GM12872 (cell line): ENCODE measurements at regions not wholly inside any gene's neighbourhood (a gene's known extent, or its start where the extent isn't known, plus 50 kb on each side); places are given as distances from the start of the nearest gene placed in this dataset.

ENCODE experiments used
- TF ChIP-seq, protein P1 (sequence below): IDR thresholded peaks from 3 replicates; pipeline ENCODE4 v1.5.1; 2011; ENCODE audit warnings: low read depth, mild to moderate bottlenecking, low read length, moderate library complexity; ENCODE audit not compliant: insufficient read depth

DNA sequence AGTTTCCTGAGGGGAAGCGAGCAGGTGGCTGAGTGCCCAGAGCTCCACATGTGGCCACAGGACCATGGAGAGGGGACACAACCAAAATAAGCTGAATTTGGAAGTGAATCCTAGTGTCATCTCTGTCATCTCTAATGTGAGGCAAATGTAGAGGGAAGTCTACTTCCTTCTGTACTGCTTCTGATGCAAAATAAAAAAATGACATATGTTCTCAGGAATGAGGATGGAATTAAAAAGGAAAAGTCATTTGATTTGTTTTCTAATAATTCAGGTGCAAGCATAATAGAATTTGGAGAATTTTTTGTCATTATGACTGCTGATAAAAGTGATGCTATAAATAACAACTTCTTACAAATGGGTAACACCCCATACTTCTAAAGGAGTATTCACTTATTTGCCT lies 59.5 kb upstream of the POU1F1 start:
- TF ChIP-seq, protein P1, sequence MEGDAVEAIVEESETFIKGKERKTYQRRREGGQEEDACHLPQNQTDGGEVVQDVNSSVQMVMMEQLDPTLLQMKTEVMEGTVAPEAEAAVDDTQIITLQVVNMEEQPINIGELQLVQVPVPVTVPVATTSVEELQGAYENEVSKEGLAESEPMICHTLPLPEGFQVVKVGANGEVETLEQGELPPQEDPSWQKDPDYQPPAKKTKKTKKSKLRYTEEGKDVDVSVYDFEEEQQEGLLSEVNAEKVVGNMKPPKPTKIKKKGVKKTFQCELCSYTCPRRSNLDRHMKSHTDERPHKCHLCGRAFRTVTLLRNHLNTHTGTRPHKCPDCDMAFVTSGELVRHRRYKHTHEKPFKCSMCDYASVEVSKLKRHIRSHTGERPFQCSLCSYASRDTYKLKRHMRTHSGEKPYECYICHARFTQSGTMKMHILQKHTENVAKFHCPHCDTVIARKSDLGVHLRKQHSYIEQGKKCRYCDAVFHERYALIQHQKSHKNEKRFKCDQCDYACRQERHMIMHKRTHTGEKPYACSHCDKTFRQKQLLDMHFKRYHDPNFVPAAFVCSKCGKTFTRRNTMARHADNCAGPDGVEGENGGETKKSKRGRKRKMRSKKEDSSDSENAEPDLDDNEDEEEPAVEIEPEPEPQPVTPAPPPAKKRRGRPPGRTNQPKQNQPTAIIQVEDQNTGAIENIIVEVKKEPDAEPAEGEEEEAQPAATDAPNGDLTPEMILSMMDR, result no peak

DNA sequence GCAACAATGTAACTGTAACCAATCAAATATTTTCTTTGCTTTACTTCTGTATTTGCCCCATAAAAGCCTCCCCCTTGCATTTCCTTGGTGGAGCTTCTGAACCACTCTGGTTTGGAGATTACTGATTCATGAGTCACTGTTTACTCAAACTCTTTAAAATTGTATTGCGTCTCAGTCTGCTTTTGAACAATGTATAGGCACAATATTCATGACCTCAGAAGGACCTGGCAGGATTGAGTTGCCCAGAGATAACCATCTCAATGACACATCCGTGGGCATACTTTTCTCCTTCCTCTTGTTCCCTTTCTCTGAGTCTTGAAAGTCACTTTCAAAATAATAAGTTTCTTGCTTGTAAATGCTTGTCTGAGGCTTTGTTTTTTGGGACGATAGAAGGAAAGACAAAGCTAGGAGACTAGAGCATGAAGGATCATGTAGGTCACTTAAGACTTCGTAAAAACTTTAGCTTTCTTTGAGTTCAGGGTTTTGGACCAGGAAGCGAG lies 57.1 kb upstream of the POU1F1 start:
- TF ChIP-seq, protein P1, result no peak

DNA sequence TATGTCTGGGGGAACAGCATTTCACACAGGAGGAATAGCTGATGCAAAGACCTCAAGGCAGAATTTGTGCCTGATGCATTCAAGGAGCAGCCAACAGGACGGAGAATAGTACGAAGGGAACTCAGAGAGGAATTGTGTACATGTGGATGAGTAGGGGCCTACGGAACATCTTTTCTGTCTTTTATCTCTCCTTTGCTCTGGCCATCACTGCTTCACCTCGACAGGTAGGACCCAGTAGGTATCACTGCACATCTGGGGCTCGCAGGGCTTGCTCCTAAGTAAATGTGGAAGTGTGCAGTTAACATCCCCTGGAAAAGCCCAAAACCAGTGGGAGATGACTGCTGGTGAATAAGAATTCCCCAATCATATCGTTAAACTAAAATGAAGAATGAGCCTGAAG lies 56.4 kb upstream of the POU1F1 start:
- TF ChIP-seq, protein P1, result no peak

DNA sequence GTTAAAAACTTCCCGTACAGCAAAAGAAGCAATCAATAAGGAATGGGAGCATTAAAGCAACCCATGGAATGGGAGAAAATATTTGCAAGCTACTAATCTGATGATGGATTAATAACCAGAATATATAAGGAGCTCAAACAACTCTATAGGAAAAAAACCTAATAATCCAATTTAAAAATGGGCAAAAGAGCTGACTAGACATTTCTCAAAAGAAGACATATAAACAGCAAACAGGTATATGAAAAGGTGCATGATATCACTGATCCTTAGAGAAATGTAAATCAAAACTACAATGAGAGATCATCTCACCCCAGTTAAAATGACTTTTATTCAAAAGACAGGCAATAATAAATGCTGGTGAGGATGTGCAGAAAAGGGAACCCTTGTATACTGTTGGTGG lies 52.7 kb upstream of the POU1F1 start:
- TF ChIP-seq, protein P1, result no peak
